Keratinocyte (primary cell): ENCODE measurements at regions not wholly inside any gene's neighbourhood (a gene's known extent, or its start where the extent isn't known, plus 50 kb on each side); places are given as distances from the start of the nearest gene placed in this dataset.

Source experiments
- EZH2 ChIP-seq: IDR thresholded peaks from one replicate; pipeline ENCODE4 v1.6.1; 2012; ENCODE audit warnings: inconsistent platforms, mild to moderate bottlenecking, low read length, moderate library complexity
- TF ChIP-seq, protein P1 (sequence below), 3 experiments: IDR thresholded peaks in 1 of 3; conservative IDR thresholded peaks in 1 of 3; optimal IDR thresholded peaks in 1 of 3; 2 replicates in 2 of 3; 3 replicates in 1 of 3; pipeline versions ENCODE3 to v1.5.1; 2011; ENCODE audit warnings: low read length in 3 of 3, mild to moderate bottlenecking in 3 of 3, moderate library complexity in 2 of 3, control low read depth in 1 of 3, inconsistent platforms in 1 of 3; ENCODE audit not compliant: insufficient read depth in 2 of 3; ENCODE audit errors: extremely low read depth in 1 of 3

- no peak for TF ChIP-seq EZH2
- TF ChIP-seq, protein P1, sequence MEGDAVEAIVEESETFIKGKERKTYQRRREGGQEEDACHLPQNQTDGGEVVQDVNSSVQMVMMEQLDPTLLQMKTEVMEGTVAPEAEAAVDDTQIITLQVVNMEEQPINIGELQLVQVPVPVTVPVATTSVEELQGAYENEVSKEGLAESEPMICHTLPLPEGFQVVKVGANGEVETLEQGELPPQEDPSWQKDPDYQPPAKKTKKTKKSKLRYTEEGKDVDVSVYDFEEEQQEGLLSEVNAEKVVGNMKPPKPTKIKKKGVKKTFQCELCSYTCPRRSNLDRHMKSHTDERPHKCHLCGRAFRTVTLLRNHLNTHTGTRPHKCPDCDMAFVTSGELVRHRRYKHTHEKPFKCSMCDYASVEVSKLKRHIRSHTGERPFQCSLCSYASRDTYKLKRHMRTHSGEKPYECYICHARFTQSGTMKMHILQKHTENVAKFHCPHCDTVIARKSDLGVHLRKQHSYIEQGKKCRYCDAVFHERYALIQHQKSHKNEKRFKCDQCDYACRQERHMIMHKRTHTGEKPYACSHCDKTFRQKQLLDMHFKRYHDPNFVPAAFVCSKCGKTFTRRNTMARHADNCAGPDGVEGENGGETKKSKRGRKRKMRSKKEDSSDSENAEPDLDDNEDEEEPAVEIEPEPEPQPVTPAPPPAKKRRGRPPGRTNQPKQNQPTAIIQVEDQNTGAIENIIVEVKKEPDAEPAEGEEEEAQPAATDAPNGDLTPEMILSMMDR (optimal IDR thresholded peaks at IDR 0.05 in 1 of 3, IDR thresholded peaks at IDR 0.05 in 1 of 3, conservative IDR thresholded peaks at IDR 0.05 in 1 of 3; ENCODE audit: extremely low read depth in 1 of 3, insufficient read depth in 2 of 3, low read length in 3 of 3): no peak
Measured at GRCh38 chr2:71813807-71814470, 333.7 kb downstream of the CYP26B1 start.
